Body of pancreas (tissue), 4 donors: ENCODE measurements at regions not wholly inside any gene's neighbourhood (a gene's known extent, or its start where the extent isn't known, plus 50 kb on each side); places are given as distances from the start of the nearest gene placed in this dataset.

Source experiments
- CTCF ChIP-seq, 7 experiments: fragments of 450-650 bp in 4 of 7; fragments of 200-600 bp in 3 of 7; sonication (generic) in 3 of 7; IDR thresholded peaks; one replicate each; pipeline ENCODE4 v1.5.1; 2016 to 2019; ENCODE audit warnings: antibody characterized with exemption in 7 of 7
- POLR2A ChIP-seq, 3 donors: fragments of 450-650 bp; IDR thresholded peaks; one replicate each; pipeline ENCODE4 v1.6.1; 2016; ENCODE audit warnings: antibody characterized with exemption in 3 of 3, mild to moderate bottlenecking in 2 of 3

GRCh38 chr18:78492064-78492812 lies 487.4 kb upstream of the SALL3 start:
- no peak for TF ChIP-seq POLR2A (IDR thresholded peaks at IDR 0.05)
- no peak for TF ChIP-seq CTCF (IDR thresholded peaks at IDR 0.05)
